ENCODE measurements at regions not wholly inside any gene's neighbourhood (a gene's known extent, or its start where the extent isn't known, plus 50 kb on each side); places are given as distances from the start of the nearest gene placed in this dataset.

- TF ChIP-seq POLR2A (IDR thresholded peaks at IDR 0.05), result no peak
- no peak for TF ChIP-seq CTCF (IDR thresholded peaks at IDR 0.05)
These were observed 142.4 kb downstream of the C9orf50 start for GRCh38 chr9:129478461-129478860.

Measured in heart left ventricle (tissue), 13 donors.